HL-60 (cell line): ENCODE measurements at regions not wholly inside any gene's neighbourhood (a gene's known extent, or its start where the extent isn't known, plus 50 kb on each side); places are given as distances from the start of the nearest gene placed in this dataset.

Source experiments
- POLR2AphosphoS5 ChIP-seq: IDR thresholded peaks from 2 replicates; pipeline ENCODE4 v1.6.1; 2012; ENCODE audit warnings: low read depth
- SPI1 ChIP-seq: IDR thresholded peaks from 2 replicates; pipeline ENCODE4 v1.6.1; 2012; ENCODE audit warnings: low read depth, mild to moderate bottlenecking, borderline replicate concordance
- TF ChIP-seq, protein P1 (sequence below): IDR thresholded peaks from one replicate; pipeline ENCODE4 v1.5.1; 2011; ENCODE audit warnings: low read length, control low read depth, inconsistent platforms; ENCODE audit not compliant: insufficient read depth
- TF ChIP-seq, protein P2 (sequence below): IDR thresholded peaks from 2 replicates; pipeline ENCODE4 v1.6.1; 2012; ENCODE audit warnings: low read depth; ENCODE audit not compliant: insufficient replicate concordance

DNA sequence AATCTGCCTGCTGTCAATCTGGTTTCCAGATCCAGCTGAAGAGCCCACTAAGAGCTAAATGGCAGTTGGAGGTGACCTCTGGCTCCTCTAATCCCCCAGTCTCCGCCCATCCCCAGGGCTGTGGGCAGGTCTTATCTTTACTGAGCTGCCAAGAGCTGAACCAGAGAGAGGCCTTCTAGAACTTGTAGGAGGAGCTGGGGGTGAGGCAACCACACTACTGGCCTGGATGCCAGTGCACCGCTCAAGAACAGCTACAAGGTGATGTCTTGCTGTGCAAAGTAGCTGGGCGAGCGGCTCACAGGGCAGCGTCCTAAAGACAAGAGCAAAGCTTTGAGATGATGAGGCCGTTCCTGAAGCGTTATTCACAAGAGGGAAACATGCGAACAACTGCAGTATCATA is 374.6 kb downstream of the CTTN start:
- TF ChIP-seq, protein P1, sequence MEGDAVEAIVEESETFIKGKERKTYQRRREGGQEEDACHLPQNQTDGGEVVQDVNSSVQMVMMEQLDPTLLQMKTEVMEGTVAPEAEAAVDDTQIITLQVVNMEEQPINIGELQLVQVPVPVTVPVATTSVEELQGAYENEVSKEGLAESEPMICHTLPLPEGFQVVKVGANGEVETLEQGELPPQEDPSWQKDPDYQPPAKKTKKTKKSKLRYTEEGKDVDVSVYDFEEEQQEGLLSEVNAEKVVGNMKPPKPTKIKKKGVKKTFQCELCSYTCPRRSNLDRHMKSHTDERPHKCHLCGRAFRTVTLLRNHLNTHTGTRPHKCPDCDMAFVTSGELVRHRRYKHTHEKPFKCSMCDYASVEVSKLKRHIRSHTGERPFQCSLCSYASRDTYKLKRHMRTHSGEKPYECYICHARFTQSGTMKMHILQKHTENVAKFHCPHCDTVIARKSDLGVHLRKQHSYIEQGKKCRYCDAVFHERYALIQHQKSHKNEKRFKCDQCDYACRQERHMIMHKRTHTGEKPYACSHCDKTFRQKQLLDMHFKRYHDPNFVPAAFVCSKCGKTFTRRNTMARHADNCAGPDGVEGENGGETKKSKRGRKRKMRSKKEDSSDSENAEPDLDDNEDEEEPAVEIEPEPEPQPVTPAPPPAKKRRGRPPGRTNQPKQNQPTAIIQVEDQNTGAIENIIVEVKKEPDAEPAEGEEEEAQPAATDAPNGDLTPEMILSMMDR = no peak
- TF ChIP-seq POLR2AphosphoS5 = no peak
- TF ChIP-seq, protein P2, sequence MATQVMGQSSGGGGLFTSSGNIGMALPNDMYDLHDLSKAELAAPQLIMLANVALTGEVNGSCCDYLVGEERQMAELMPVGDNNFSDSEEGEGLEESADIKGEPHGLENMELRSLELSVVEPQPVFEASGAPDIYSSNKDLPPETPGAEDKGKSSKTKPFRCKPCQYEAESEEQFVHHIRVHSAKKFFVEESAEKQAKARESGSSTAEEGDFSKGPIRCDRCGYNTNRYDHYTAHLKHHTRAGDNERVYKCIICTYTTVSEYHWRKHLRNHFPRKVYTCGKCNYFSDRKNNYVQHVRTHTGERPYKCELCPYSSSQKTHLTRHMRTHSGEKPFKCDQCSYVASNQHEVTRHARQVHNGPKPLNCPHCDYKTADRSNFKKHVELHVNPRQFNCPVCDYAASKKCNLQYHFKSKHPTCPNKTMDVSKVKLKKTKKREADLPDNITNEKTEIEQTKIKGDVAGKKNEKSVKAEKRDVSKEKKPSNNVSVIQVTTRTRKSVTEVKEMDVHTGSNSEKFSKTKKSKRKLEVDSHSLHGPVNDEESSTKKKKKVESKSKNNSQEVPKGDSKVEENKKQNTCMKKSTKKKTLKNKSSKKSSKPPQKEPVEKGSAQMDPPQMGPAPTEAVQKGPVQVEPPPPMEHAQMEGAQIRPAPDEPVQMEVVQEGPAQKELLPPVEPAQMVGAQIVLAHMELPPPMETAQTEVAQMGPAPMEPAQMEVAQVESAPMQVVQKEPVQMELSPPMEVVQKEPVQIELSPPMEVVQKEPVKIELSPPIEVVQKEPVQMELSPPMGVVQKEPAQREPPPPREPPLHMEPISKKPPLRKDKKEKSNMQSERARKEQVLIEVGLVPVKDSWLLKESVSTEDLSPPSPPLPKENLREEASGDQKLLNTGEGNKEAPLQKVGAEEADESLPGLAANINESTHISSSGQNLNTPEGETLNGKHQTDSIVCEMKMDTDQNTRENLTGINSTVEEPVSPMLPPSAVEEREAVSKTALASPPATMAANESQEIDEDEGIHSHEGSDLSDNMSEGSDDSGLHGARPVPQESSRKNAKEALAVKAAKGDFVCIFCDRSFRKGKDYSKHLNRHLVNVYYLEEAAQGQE = no peak
- TF ChIP-seq SPI1 = no peak
